GM19043 (cell line): ENCODE measurements at regions not wholly inside any gene's neighbourhood (a gene's known extent, or its start where the extent isn't known, plus 50 kb on each side); places are given as distances from the start of the nearest gene placed in this dataset.
"Not testable (repeated sequence)": the region's sequence is repeated elsewhere in the genome, so short reads cannot be mapped to it uniquely, and the experiment has no call there.

ENCODE experiments used
- ATAC-seq: cut with Tn5 transposase; IDR thresholded peaks from one replicate; pipeline ENCODE4 v1.9.1; 2021; ENCODE audit warnings: low read depth; ENCODE audit not compliant: unreplicated experiment

- no peak for ATAC-seq
These were observed 234.6 kb upstream of the NR5A2 start for GRCh38 chr1:199792874-199793273.

DNA sequence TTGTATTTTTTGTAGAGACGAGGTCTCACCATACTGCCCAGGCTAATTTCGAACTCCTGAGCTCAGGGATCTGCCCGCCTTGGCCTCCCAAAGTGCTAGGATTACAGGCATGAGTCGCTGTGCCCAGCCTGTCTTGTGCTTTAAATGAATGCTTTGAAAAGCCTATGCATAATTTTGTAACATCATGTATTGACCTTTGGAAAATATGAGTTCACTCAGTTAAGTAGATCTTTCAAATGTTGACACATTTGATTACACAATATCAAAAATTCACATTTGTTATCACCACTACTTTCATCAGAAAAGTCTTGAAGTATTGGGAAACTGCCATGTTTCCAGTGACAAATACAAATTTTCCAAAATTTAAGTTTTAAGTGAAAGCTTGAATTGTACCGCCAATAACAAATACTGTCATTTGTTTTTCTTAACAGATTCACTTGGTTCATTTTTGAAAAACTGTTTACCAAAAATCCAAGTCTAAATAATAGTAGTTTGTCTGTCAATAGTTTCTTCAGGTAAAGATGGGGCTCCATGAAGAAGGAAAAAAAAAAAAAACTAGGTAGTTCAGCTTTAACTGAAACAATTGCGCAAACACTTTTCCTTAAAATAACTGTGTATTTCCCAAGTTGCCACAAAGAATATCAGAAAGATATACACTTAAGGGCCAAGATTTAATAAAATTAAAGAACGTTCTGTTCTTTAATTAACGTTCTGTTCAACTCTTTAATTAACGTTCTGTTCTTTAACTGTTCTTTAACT, 233.2 kb upstream of the NR5A2 start:
- no peak for ATAC-seq

DNA sequence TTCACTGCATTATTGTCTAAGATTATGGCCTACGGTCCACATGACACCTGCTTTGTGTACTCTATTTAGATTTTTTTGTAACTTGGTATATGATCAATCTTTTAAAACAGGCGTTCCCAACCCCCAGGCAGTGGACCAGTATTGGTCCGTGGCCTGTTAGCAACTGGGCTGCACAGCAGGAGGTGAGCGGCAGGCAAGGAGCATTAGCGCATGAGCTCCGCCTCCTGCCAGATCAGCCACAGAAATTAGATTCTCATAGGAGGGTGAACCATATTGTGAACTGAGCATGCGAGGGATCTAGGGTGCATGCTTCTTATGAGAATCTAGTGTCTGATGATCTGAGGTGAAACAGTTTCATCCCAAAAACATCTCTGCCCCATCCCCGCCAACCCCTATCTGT, 228.4 kb upstream of the NR5A2 start:
- ATAC-seq: no peak

DNA sequence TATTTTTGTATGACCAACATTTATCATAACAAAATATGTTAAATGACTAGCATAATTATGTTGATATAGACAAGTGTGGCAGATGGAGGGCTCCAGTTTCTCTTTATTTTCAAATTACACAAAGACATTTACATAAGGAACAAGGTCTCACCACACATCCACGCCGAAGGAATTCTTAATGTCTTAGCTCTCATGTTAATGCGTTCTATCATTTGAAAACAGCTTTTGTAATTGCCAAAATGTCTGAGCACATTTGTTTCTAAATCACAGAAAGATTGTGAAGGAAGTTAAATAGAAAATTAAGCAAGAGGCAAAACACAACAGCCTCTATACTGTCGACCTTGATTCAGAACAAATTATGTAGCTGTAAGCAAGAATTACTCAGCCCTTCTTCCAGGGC, 223.0 kb upstream of the NR5A2 start:
- no peak for ATAC-seq

DNA sequence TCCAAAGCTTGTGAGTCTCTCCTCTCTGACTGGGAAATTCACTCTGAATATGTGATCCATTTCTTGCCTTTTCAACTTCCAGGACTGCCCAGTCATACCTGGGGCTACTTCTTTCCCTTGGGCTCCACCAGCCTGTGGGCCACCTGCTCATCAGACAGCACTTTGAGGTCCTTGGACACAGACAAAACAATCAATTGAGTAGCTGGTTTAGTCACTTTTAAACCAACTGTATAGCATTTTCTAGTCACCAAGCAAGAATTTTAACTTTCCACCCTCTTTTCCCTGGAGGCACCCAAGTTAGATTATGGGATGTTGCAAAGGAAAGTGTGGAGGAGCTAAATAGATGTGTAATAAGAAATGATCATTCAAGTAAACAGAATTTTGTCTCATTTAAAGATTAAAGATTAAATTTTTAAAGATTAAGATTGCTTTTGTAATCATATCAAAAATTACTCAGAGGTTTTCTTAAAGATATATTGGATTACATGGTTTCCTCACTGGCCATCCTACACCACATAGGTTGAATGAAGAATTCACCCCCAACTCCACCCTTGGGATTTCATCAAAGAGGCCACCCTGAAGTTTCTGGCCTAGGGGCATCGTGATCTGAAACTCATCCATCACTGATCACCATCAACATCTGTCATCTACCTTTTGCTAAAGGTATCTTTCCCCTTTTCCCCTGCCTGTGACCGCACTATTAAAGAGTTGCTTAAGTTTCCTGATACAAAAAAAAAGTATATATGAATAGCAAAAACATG, 219.2 kb upstream of the NR5A2 start:
- no peak for ATAC-seq

GRCh38 chr1:199809311-199809710, 218.2 kb upstream of the NR5A2 start:
- no peak for ATAC-seq

GRCh38 chr1:199811163-199811562, 216.3 kb upstream of the NR5A2 start:
- no peak for ATAC-seq

- ATAC-seq: no peak
These were observed 214.3 kb upstream of the NR5A2 start for GRCh38 chr1:199813198-199813597.

- no peak for ATAC-seq
These were observed 211.6 kb upstream of the NR5A2 start for GRCh38 chr1:199815947-199816346.

DNA sequence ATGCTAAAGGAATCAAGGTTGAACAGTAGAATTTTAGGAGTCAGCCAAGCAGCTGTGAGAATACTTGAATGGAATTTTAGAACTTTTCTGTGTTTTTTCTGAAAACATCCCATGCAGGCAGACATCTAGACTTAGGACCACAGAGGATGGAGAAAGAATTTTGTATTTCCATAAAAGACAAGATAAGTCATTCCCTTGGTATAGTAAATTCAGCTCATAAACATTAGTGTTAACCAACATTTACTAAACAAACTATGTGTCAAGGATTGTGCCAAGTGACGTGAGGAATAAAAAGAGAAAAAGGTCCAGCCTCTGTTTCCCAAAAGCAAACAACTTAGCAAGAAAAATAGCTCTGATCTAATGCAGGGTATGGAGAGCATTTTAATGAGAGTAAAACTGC, 210.2 kb upstream of the NR5A2 start:
- no peak for ATAC-seq

GRCh38 chr1:199821029-199821779, 206.3 kb upstream of the NR5A2 start:
- ATAC-seq: no peak

GRCh38 chr1:199832451-199832850, 195.1 kb upstream of the NR5A2 start:
- ATAC-seq: no peak

DNA sequence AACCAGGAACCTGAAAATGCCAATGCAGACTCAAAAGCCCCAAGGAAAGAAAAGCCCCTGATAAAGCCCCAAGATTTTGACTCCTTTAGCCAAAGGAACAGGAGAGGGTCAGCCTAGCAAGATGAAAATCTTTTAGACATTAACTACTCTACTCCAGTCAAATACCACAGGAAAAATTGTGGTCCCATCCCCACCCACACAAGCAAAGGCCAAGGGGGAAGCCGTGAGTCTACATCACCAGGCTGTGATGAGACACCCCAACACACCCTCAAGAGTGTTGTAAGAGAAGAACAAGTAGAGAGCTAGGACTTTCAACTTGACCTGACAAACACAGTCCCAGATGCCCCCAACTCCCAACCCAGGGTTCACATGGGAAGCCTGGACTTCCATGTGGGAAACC, 192.8 kb upstream of the NR5A2 start:
- no peak for ATAC-seq

- no peak for ATAC-seq
These were observed 191.1 kb upstream of the NR5A2 start for GRCh38 chr1:199836430-199836829.

GRCh38 chr1:199837321-199837720, 190.2 kb upstream of the NR5A2 start:
- no peak for ATAC-seq

DNA sequence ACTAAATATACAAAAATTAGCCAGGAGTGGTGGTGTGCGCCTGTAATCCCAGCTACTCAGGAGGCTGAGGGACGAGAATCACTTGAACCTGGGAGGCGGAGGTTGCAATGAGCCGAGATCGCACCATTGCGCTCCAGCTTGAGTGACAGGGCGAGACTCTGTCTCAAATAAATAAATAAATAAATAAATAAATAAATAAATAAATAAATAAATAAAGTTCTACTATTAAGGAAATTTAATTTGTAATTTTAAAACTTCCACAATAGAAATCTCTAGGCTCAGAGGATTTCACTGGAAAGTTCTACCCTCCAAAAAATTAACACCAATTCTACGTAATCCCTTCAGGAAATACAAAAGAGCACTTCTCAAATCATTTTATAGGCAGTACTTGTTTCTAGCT, 187.9 kb upstream of the NR5A2 start:
- not testable (repeated sequence) for ATAC-seq

DNA sequence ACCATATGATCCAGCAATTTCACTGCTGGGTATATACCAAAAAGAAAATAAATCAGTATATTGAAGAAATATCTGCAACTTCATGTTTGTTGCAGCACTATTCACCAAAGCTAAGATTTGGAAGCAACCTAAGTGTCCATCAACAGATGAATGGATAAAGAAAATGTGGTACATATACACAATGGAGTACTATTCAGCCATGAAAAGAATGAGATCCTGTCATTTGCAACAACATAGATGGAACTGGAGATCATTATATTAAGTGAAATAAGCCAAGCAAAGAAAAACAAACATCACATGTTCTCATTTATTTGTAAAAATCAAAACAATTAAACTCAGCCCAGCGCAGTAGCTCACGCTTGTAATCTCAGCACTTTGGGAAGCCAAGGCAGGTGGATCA, 184.4 kb upstream of the NR5A2 start:
- not testable (repeated sequence) for ATAC-seq

- no peak for ATAC-seq
These were observed 183.6 kb upstream of the NR5A2 start for GRCh38 chr1:199843861-199844260.

- no peak for ATAC-seq
These were observed 180.5 kb upstream of the NR5A2 start for GRCh38 chr1:199847021-199847420.

- no peak for ATAC-seq
These were observed 175.9 kb upstream of the NR5A2 start for GRCh38 chr1:199851439-199852140.
